Endodermal cell (in vitro differentiated cells): ENCODE measurements at regions not wholly inside any gene's neighbourhood (a gene's known extent, or its start where the extent isn't known, plus 50 kb on each side); places are given as distances from the start of the nearest gene placed in this dataset.

Experiments
- DNase-seq: peaks from one replicate; pipeline ENCODE4 v3.0.0-alpha.2; 2017
- H3K27ac ChIP-seq: 2 replicates; pipeline ENCODE4 v1.5.1; 2013; ENCODE audit warnings: mild to moderate bottlenecking, low read depth, low read length, moderate library complexity
- H3K27me3 ChIP-seq: 2 replicates; pipeline ENCODE4 v1.6.1; 2013; ENCODE audit warnings: mild to moderate bottlenecking, low read length, moderate library complexity; ENCODE audit not compliant: insufficient read depth, control insufficient read depth, poor library complexity, severe bottlenecking
- H3K36me3 ChIP-seq: 2 replicates; pipeline ENCODE4 v1.7.0; 2013; ENCODE audit warnings: mild to moderate bottlenecking, low read length, moderate library complexity; ENCODE audit not compliant: control insufficient read depth, insufficient read depth
- H3K4me1 ChIP-seq: one replicate; pipeline ENCODE4 v1.7.0; 2013; ENCODE audit warnings: low read length; ENCODE audit not compliant: control insufficient read depth, insufficient read depth
- H3K4me3 ChIP-seq: 2 replicates; pipeline ENCODE4 v1.5.1; 2013; ENCODE audit warnings: mild to moderate bottlenecking, low read length, moderate library complexity
- H3K9ac ChIP-seq: 2 replicates; pipeline ENCODE4 v1.6.1; 2013; ENCODE audit warnings: mild to moderate bottlenecking, low read length, moderate library complexity; ENCODE audit not compliant: poor library complexity, severe bottlenecking; ENCODE audit errors: extremely low read depth
- H3K9me3 ChIP-seq: 2 replicates; pipeline ENCODE4 v1.6.1; 2013; ENCODE audit warnings: mild to moderate bottlenecking, low read length, moderate library complexity; ENCODE audit not compliant: control insufficient read depth
- H3K27ac Mint-ChIP-seq: 2 replicates; pipeline ENCODE4 v1.8.0; 2020; ENCODE audit warnings: mixed read lengths
- H3K27me3 Mint-ChIP-seq: 2 replicates; pipeline ENCODE4 v1.8.0; 2021; ENCODE audit warnings: mild to moderate bottlenecking, mixed read lengths; ENCODE audit not compliant: insufficient read depth
- H3K36me3 Mint-ChIP-seq: 2 replicates; pipeline ENCODE4 v1.8.0; 2020; ENCODE audit warnings: low read depth, mixed read lengths
- H3K4me1 Mint-ChIP-seq: 2 replicates; pipeline ENCODE4 v1.8.0; 2020; ENCODE audit warnings: mixed read lengths
- H3K4me3 Mint-ChIP-seq: 2 replicates; pipeline ENCODE4 v1.8.0; 2020; ENCODE audit warnings: mild to moderate bottlenecking, moderate library complexity, mixed read lengths
- H3K9me3 Mint-ChIP-seq: 2 replicates; pipeline ENCODE4 v1.8.0; 2020; ENCODE audit warnings: mild to moderate bottlenecking, mixed read lengths
- WGBS, 2 experiments: methylation state at CpG; one replicate each; pipeline versions ENCODE4 v1.1.5 to v1.1.7; 2013; ENCODE audit warnings: missing lambda C conversion rate in 2 of 2, mixed read lengths in 1 of 2; ENCODE audit not compliant: insufficient coverage in 1 of 2, insufficient read length in 1 of 2; 5-methylcytosine and 5-hydroxymethylcytosine counted together
- TF ChIP-seq, protein P1 (sequence below): fragments of 200-600 bp; sonication (generic); conservative IDR thresholded peaks from 2 replicates; pipeline ENCODE4 v1.5.0; 2021; ENCODE audit warnings: antibody characterized with exemption, mild to moderate bottlenecking

- peaks cover 10% of the 10 kb centered on the region for H3K27me3 Mint-ChIP-seq
- no peaks in the 10 kb centered on the region for H3K9me3 ChIP-seq
- no peak overlapping the region for H3K9ac ChIP-seq
- H3K4me3 ChIP-seq = no peak overlapping the region
- no peaks in the 10 kb centered on the region for H3K4me1 ChIP-seq
- H3K9me3 Mint-ChIP-seq = no peaks in the 10 kb centered on the region
- H3K27ac ChIP-seq = no peak overlapping the region
- H3K27ac Mint-ChIP-seq = no peak overlapping the region
- TF ChIP-seq, protein P1, sequence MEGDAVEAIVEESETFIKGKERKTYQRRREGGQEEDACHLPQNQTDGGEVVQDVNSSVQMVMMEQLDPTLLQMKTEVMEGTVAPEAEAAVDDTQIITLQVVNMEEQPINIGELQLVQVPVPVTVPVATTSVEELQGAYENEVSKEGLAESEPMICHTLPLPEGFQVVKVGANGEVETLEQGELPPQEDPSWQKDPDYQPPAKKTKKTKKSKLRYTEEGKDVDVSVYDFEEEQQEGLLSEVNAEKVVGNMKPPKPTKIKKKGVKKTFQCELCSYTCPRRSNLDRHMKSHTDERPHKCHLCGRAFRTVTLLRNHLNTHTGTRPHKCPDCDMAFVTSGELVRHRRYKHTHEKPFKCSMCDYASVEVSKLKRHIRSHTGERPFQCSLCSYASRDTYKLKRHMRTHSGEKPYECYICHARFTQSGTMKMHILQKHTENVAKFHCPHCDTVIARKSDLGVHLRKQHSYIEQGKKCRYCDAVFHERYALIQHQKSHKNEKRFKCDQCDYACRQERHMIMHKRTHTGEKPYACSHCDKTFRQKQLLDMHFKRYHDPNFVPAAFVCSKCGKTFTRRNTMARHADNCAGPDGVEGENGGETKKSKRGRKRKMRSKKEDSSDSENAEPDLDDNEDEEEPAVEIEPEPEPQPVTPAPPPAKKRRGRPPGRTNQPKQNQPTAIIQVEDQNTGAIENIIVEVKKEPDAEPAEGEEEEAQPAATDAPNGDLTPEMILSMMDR = no peak
- no peak overlapping the region for H3K4me3 Mint-ChIP-seq
- no peak for DNase-seq
- no peaks in the 10 kb centered on the region for H3K27me3 ChIP-seq
- no peaks in the 10 kb centered on the region for H3K36me3 Mint-ChIP-seq
- H3K36me3 ChIP-seq = no peaks in the 10 kb centered on the region
- peaks cover 3% of the 10 kb centered on the region for H3K4me1 Mint-ChIP-seq
Observed at GRCh38 chr4:141339966-141340365, 119.3 kb downstream of the ZNF330 start.

DNA sequence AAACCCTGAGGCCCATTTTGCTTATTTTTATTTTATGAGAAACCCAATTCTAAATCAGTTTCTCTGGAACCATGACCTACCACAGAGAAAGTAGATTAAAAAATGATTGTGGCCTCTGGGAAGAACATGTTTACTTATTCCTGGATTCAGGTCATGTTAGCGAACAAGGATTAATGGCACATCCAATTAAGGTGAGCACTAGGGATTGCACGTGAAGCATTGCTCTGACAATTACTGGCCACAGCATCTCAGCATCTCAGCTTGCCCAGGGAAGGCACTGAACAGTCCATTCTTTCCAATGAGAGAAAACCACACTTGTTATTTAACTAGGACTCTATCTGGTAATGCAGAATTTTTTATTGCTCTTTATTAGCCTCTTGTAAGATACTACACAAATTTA, 119.8 kb downstream of the ZNF330 start:
- no peak for DNase-seq
- TF ChIP-seq, protein P1 = no peak
- H3K27ac Mint-ChIP-seq = no peak overlapping the region
- Histone ChIP-seq H3K9me3 (no peaks in the 10 kb centered on the region), H3K4me3 (no peak overlapping the region), H3K9ac (no peak overlapping the region), H3K4me1 (no peaks in the 10 kb centered on the region), H3K27ac (no peak overlapping the region), H3K36me3 (no peaks in the 10 kb centered on the region), H3K27me3 (no peaks in the 10 kb centered on the region)
- H3K9me3 Mint-ChIP-seq = no peaks in the 10 kb centered on the region
- peaks cover 12% of the 10 kb centered on the region for H3K27me3 Mint-ChIP-seq
- WGBS, 2 experiments = 94 to 100% methylated on average over 2 of the region's 2 CpGs
- H3K4me3 Mint-ChIP-seq = no peak overlapping the region
- H3K4me1 Mint-ChIP-seq = peaks cover 3% of the 10 kb centered on the region
- H3K36me3 Mint-ChIP-seq = no peaks in the 10 kb centered on the region

DNA sequence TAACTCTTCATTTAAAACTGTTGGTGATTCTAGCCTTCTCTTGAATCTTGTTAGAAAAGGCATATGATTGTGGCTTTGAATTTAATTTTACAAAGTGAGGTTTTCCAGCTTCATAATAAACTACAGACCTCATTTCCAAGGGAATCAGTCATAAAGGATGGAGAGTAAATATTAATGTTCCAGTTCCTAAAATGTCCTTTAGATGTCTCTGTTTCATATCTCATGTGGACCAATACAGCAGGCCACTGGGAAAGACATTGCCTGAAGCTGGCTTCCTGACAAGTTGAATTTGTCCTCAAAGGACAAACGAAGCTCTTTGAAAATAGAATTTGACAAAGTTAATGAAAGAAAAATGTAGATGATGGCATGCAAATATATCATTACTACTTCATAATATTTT, 125.4 kb downstream of the ZNF330 start:
- Histone ChIP-seq H3K27ac (no peak overlapping the region), H3K27me3 (no peaks in the 10 kb centered on the region), H3K36me3 (no peaks in the 10 kb centered on the region), H3K4me1 (no peaks in the 10 kb centered on the region), H3K9me3 (no peaks in the 10 kb centered on the region), H3K4me3 (no peak overlapping the region), H3K9ac (no peak overlapping the region)
- Mint-ChIP-seq H3K27me3 (peaks cover 10% of the 10 kb centered on the region), H3K36me3 (no peaks in the 10 kb centered on the region), H3K9me3 (no peaks in the 10 kb centered on the region), H3K4me1 (no peaks in the 10 kb centered on the region), H3K4me3 (no peak overlapping the region), H3K27ac (no peak overlapping the region)
- no peak for DNase-seq
- WGBS, 2 experiments = 43% methylated on average over 1 of the region's 1 CpG; no CpG with 5 or more reads in 1 of the 2 experiments
- TF ChIP-seq, protein P1 = peak; percentile 44
